GM23338 (cell line): ENCODE measurements at regions not wholly inside any gene's neighbourhood (a gene's known extent, or its start where the extent isn't known, plus 50 kb on each side); places are given as distances from the start of the nearest gene placed in this dataset.

Experiments used
- ATAC-seq: fragments of 200-7000 bp; cut with Tn5 transposase; 3 replicates; pipeline ENCODE4 v1.9.1; 2020
- DNase-seq: peaks from one replicate; pipeline ENCODE4 v3.0.0-alpha.2; 2015; ENCODE audit warnings: low spot score
- H2AFZ ChIP-seq: fragments of 200-600 bp; sonication (generic); 2 replicates; pipeline ENCODE4 v1.8.0; 2016; ENCODE audit warnings: antibody characterized with exemption, mild to moderate bottlenecking, moderate library complexity
- H3F3A ChIP-seq: fragments of 200-600 bp; sonication (generic); replicated peaks from 2 replicates; pipeline ENCODE4 v1.8.0; 2017; ENCODE audit warnings: antibody characterized with exemption, mixed run types, low read depth
- H3K27ac ChIP-seq: fragments of 200-600 bp; sonication (generic); 2 replicates; pipeline ENCODE4 v1.6.1; 2016; ENCODE audit warnings: low read depth
- H3K27me3 ChIP-seq: fragments of 200-600 bp; sonication (generic); 2 replicates; pipeline ENCODE4 v1.8.0; 2016; ENCODE audit warnings: mild to moderate bottlenecking, mixed run types, moderate library complexity; ENCODE audit not compliant: insufficient read depth
- H3K36me3 ChIP-seq: fragments of 200-600 bp; sonication (generic); 2 replicates; pipeline ENCODE4 v1.8.0; 2016; ENCODE audit warnings: mild to moderate bottlenecking; ENCODE audit not compliant: insufficient read depth
- H3K4me1 ChIP-seq: fragments of 200-600 bp; sonication (generic); 2 replicates; pipeline ENCODE4 v1.8.0; 2016; ENCODE audit warnings: mild to moderate bottlenecking, moderate library complexity; ENCODE audit not compliant: insufficient read depth
- H3K4me2 ChIP-seq: fragments of 200-600 bp; sonication (generic); 2 replicates; pipeline ENCODE4 v1.7.1; 2017; ENCODE audit warnings: mixed run types
- H3K4me3 ChIP-seq: fragments of 200-600 bp; sonication (generic); 2 replicates; pipeline ENCODE4 v1.6.1; 2016; ENCODE audit warnings: mixed run types
- H3K79me2 ChIP-seq: fragments of 200-600 bp; sonication (generic); replicated peaks from 2 replicates; pipeline ENCODE4 v1.8.0; 2017; ENCODE audit warnings: mild to moderate bottlenecking; ENCODE audit not compliant: insufficient read depth
- H3K9me2 ChIP-seq: fragments of 200-600 bp; sonication (generic); 2 replicates; pipeline ENCODE4 v1.8.0; 2017; ENCODE audit not compliant: insufficient read depth
- H4K20me1 ChIP-seq: fragments of 200-600 bp; sonication (generic); replicated peaks from 2 replicates; pipeline ENCODE4 v1.8.0; 2017; ENCODE audit warnings: mild to moderate bottlenecking; ENCODE audit not compliant: insufficient read depth
- H3K27ac Mint-ChIP-seq: 2 replicates; pipeline ENCODE4 v1.8.0; 2020; ENCODE audit warnings: inconsistent platforms, mild to moderate bottlenecking, moderate library complexity, mixed read lengths
- H3K27me3 Mint-ChIP-seq: 3 replicates; pipeline ENCODE4 v1.8.0; 2022; ENCODE audit warnings: low read depth, mild to moderate bottlenecking, moderate library complexity, mixed read lengths, inconsistent platforms; ENCODE audit not compliant: insufficient read depth, poor library complexity
- H3K36me3 Mint-ChIP-seq: 3 replicates; pipeline ENCODE4 v1.8.0; 2021; ENCODE audit warnings: low read depth, mild to moderate bottlenecking, inconsistent platforms, moderate library complexity, mixed read lengths
- H3K4me1 Mint-ChIP-seq: 3 replicates; pipeline ENCODE4 v1.8.0; 2020; ENCODE audit warnings: mild to moderate bottlenecking, inconsistent platforms, mixed read lengths
- H3K4me3 Mint-ChIP-seq: 3 replicates; pipeline ENCODE4 v1.8.0; 2021; ENCODE audit warnings: moderate library complexity, mild to moderate bottlenecking, inconsistent platforms, mixed read lengths
- H3K9me3 Mint-ChIP-seq: 3 replicates; pipeline ENCODE4 v1.8.0; 2020; ENCODE audit warnings: moderate library complexity, mild to moderate bottlenecking, inconsistent platforms, mixed read lengths
- CREB1 ChIP-seq: fragments of 250-450 bp; sonication (Bioruptor Pico); IDR thresholded peaks from 2 replicates; pipeline ENCODE4 v1.5.0; 2020; ENCODE audit warnings: low read depth, mild to moderate bottlenecking, moderate library complexity
- EZH2 ChIP-seq: fragments of 200-600 bp; sonication (generic); IDR thresholded peaks from one replicate; pipeline ENCODE4 v1.8.0; 2017; ENCODE audit warnings: antibody characterized with exemption, mild to moderate bottlenecking, low read depth; ENCODE audit not compliant: unreplicated experiment
- EZH2phosphoT487 ChIP-seq: fragments of 200-600 bp; sonication (generic); IDR thresholded peaks from one replicate; pipeline ENCODE4 v1.8.1; 2018; ENCODE audit warnings: antibody characterized with exemption; ENCODE audit not compliant: unreplicated experiment
- JUNB ChIP-seq: IDR thresholded peaks from one replicate; pipeline ENCODE4 v1.6.1; 2016; ENCODE audit warnings: antibody characterized with exemption; ENCODE audit not compliant: unreplicated experiment
- NANOG ChIP-seq: IDR thresholded peaks from 2 replicates; pipeline ENCODE4 v1.6.1; 2016; ENCODE audit warnings: antibody characterized with exemption, borderline replicate concordance
- STAT1 ChIP-seq: IDR thresholded peaks from one replicate; pipeline ENCODE4 v1.6.1; 2016; ENCODE audit warnings: antibody characterized with exemption; ENCODE audit not compliant: unreplicated experiment
- ZNF114 ChIP-seq: fragments of 250-450 bp; sonication (Bioruptor Pico); IDR thresholded peaks from 2 replicates; pipeline ENCODE4 v1.5.0; 2020; ENCODE audit warnings: mild to moderate bottlenecking, moderate library complexity
- ZNF331 ChIP-seq: fragments of 250-450 bp; sonication (Bioruptor Pico); IDR thresholded peaks from 2 replicates; pipeline ENCODE4 v1.5.0; 2020; ENCODE audit warnings: low read depth, mild to moderate bottlenecking, moderate library complexity
- ZNF462 ChIP-seq: fragments of 250-450 bp; sonication (Bioruptor Pico); IDR thresholded peaks from 2 replicates; pipeline ENCODE4 v1.5.0; 2020; ENCODE audit warnings: mild to moderate bottlenecking, moderate library complexity
- TF ChIP-seq, protein P1 (sequence below): IDR thresholded peaks from 2 replicates; pipeline ENCODE4 v1.6.1; 2016; ENCODE audit warnings: antibody characterized with exemption
- TF ChIP-seq, protein P2 (sequence below), 2 experiments: fragments of 200-600 bp in 1 of 2; sonication (generic) in 1 of 2; conservative IDR thresholded peaks; 2 replicates each; pipeline versions ENCODE4 v1.5.1 to v1.6.1; 2016 to 2017; ENCODE audit warnings: antibody characterized with exemption in 2 of 2, low read depth in 2 of 2, mild to moderate bottlenecking in 2 of 2, moderate library complexity in 1 of 2
- TF ChIP-seq, protein P3 (sequence below): IDR thresholded peaks from one replicate; pipeline ENCODE4 v1.6.1; 2018; ENCODE audit warnings: antibody characterized with exemption; ENCODE audit not compliant: unreplicated experiment

GRCh38 chr10:126754966-126755365, 84.5 kb upstream of the C10orf90 start:
- Histone ChIP-seq H3K27me3 (no peaks in the 10 kb centered on the region), H3K9me2 (no peaks in the 10 kb centered on the region; the same call in 1 of the 2 replicates), H4K20me1 (no peaks in the 10 kb centered on the region), H3K4me3 (no peak overlapping the region), H3K4me2 (no peak overlapping the region), H3K36me3 (no peaks in the 10 kb centered on the region), H2AFZ (no peak overlapping the region), H3K4me1 (no peaks in the 10 kb centered on the region), H3F3A (no peaks in the 10 kb centered on the region), H3K79me2 (no peaks in the 10 kb centered on the region), H3K27ac (no peak overlapping the region)
- ATAC-seq, result no peak
- peaks cover 8% of the 10 kb centered on the region for H3K9me3 Mint-ChIP-seq
- peaks cover 4% of the 10 kb centered on the region for H3K27me3 Mint-ChIP-seq
- 0 out of 3 replicates have a peak, but pooled peaks cover 3% of the 10 kb centered on the region for H3K4me1 Mint-ChIP-seq
- no peak overlapping the region for H3K27ac Mint-ChIP-seq
- no peak for TF ChIP-seq NANOG
- TF ChIP-seq, protein P1, sequence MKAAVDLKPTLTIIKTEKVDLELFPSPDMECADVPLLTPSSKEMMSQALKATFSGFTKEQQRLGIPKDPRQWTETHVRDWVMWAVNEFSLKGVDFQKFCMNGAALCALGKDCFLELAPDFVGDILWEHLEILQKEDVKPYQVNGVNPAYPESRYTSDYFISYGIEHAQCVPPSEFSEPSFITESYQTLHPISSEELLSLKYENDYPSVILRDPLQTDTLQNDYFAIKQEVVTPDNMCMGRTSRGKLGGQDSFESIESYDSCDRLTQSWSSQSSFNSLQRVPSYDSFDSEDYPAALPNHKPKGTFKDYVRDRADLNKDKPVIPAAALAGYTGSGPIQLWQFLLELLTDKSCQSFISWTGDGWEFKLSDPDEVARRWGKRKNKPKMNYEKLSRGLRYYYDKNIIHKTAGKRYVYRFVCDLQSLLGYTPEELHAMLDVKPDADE, result no peak
- no peak for TF ChIP-seq STAT1
- no peak for TF ChIP-seq ZNF462 (CRISPR knock-in tag)
- no peak for TF ChIP-seq CREB1 (CRISPR knock-in tag)
- TF ChIP-seq, protein P2, sequence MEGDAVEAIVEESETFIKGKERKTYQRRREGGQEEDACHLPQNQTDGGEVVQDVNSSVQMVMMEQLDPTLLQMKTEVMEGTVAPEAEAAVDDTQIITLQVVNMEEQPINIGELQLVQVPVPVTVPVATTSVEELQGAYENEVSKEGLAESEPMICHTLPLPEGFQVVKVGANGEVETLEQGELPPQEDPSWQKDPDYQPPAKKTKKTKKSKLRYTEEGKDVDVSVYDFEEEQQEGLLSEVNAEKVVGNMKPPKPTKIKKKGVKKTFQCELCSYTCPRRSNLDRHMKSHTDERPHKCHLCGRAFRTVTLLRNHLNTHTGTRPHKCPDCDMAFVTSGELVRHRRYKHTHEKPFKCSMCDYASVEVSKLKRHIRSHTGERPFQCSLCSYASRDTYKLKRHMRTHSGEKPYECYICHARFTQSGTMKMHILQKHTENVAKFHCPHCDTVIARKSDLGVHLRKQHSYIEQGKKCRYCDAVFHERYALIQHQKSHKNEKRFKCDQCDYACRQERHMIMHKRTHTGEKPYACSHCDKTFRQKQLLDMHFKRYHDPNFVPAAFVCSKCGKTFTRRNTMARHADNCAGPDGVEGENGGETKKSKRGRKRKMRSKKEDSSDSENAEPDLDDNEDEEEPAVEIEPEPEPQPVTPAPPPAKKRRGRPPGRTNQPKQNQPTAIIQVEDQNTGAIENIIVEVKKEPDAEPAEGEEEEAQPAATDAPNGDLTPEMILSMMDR (conservative IDR thresholded peaks at IDR 0.05; ENCODE audit: low read depth in 2 of 2), result no peak
- no peak for TF ChIP-seq JUNB
- TF ChIP-seq, protein P3, sequence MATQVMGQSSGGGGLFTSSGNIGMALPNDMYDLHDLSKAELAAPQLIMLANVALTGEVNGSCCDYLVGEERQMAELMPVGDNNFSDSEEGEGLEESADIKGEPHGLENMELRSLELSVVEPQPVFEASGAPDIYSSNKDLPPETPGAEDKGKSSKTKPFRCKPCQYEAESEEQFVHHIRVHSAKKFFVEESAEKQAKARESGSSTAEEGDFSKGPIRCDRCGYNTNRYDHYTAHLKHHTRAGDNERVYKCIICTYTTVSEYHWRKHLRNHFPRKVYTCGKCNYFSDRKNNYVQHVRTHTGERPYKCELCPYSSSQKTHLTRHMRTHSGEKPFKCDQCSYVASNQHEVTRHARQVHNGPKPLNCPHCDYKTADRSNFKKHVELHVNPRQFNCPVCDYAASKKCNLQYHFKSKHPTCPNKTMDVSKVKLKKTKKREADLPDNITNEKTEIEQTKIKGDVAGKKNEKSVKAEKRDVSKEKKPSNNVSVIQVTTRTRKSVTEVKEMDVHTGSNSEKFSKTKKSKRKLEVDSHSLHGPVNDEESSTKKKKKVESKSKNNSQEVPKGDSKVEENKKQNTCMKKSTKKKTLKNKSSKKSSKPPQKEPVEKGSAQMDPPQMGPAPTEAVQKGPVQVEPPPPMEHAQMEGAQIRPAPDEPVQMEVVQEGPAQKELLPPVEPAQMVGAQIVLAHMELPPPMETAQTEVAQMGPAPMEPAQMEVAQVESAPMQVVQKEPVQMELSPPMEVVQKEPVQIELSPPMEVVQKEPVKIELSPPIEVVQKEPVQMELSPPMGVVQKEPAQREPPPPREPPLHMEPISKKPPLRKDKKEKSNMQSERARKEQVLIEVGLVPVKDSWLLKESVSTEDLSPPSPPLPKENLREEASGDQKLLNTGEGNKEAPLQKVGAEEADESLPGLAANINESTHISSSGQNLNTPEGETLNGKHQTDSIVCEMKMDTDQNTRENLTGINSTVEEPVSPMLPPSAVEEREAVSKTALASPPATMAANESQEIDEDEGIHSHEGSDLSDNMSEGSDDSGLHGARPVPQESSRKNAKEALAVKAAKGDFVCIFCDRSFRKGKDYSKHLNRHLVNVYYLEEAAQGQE, result no peak
- no peak for TF ChIP-seq EZH2phosphoT487
- TF ChIP-seq EZH2, result no peak
- no peak for TF ChIP-seq ZNF331 (CRISPR knock-in tag)
- TF ChIP-seq ZNF114 (CRISPR knock-in tag), result no peak
- H3K4me3 Mint-ChIP-seq, result no peak overlapping the region
- no peak for DNase-seq
- no peaks in the 10 kb centered on the region for H3K36me3 Mint-ChIP-seq
